Thyroid gland (tissue), 4 donors: ENCODE measurements at regions not wholly inside any gene's neighbourhood (a gene's known extent, or its start where the extent isn't known, plus 50 kb on each side); places are given as distances from the start of the nearest gene placed in this dataset.

Source experiments
- DNase-seq, 2 donors: peaks; one replicate each; pipeline ENCODE4 v3.0.0-alpha.2; 2019
- H3K27ac ChIP-seq, 3 donors: fragments of 200-600 bp; sonication (generic); 1 replicate in 2 of 3; 2 replicates in 1 of 3; pipeline ENCODE4 v1.5.1; 2016 to 2019; ENCODE audit warnings: mild to moderate bottlenecking in 1 of 3, moderate library complexity in 1 of 3
- H3K27me3 ChIP-seq: fragments of 200-600 bp; sonication (generic); one replicate; pipeline ENCODE4 v1.5.1; 2019
- H3K36me3 ChIP-seq, 2 donors: fragments of 200-600 bp; sonication (generic); one replicate each; pipeline ENCODE4 v1.5.1; 2016 to 2019
- H3K4me1 ChIP-seq, 2 donors: fragments of 200-600 bp; sonication (generic); one replicate each; pipeline ENCODE4 v1.5.1; 2017 to 2019
- H3K4me3 ChIP-seq, 3 donors: fragments of 200-600 bp; sonication (generic); replicated peaks in 1 of 3; 1 replicate in 2 of 3; 2 replicates in 1 of 3; pipeline ENCODE4 v1.5.1; 2016; ENCODE audit warnings: mild to moderate bottlenecking in 1 of 3
- H3K9me3 ChIP-seq: fragments of 200-600 bp; sonication (generic); one replicate; pipeline ENCODE4 v1.5.1; 2017
- CTCF ChIP-seq, 6 experiments: fragments of 200-600 bp in 3 of 6; fragments of 450-650 bp in 3 of 6; sonication (generic) in 3 of 6; IDR thresholded peaks; one replicate each; pipeline ENCODE4 v1.5.1; 2016 to 2019; ENCODE audit warnings: antibody characterized with exemption in 6 of 6, mild to moderate bottlenecking in 2 of 6, inconsistent platforms in 1 of 6, moderate library complexity in 1 of 6
- POLR2A ChIP-seq, 2 donors: fragments of 450-650 bp; IDR thresholded peaks; one replicate each; pipeline ENCODE4 v1.6.1; 2017; ENCODE audit warnings: antibody characterized with exemption in 2 of 2, mild to moderate bottlenecking in 2 of 2, moderate library complexity in 1 of 2
- WGBS, 2 donors: methylation state at CpG; one replicate each; pipeline ENCODE4 v1.1.5; 2017; 5-methylcytosine and 5-hydroxymethylcytosine counted together
- intact Hi-C: fragments of 100-400 bp; cut with DNase I; formaldehyde crosslinking; loops from one replicate; pipeline ENCODE4 v1.15.1; 2023

- Histone ChIP-seq H3K4me1 (no peaks in the 10 kb centered on the region), H3K36me3 (no peaks in the 10 kb centered on the region), H3K27me3 (no peaks in the 10 kb centered on the region), H3K9me3 (no peaks in the 10 kb centered on the region), H3K27ac (no peak overlapping the region), H3K4me3 (no peak overlapping the region)
- intact Hi-C loops, result no loop called here
- no peak for DNase-seq
- TF ChIP-seq CTCF (IDR thresholded peaks at IDR 0.05), result no peak
- no peak for TF ChIP-seq POLR2A (IDR thresholded peaks at IDR 0.05)
- WGBS, 2 donors, result 63 to 74% methylated on average over 3 of the region's 3 CpGs
Observed at GRCh38 chr3:73734211-73735089, 109.7 kb upstream of the PDZRN3 start.

- intact Hi-C loops, result no loop called here
- no peaks in the 10 kb centered on the region for H3K36me3 ChIP-seq
- H3K4me1 ChIP-seq, result no peaks in the 10 kb centered on the region
- H3K27me3 ChIP-seq, result no peaks in the 10 kb centered on the region
- no peak overlapping the region for H3K27ac ChIP-seq
- H3K9me3 ChIP-seq, result no peaks in the 10 kb centered on the region
- TF ChIP-seq CTCF (IDR thresholded peaks at IDR 0.05) (no peak), POLR2A (IDR thresholded peaks at IDR 0.05) (no peak)
- 68 to 72% methylated on average over 6 of the region's 6 CpGs for WGBS, 2 donors
- no peak overlapping the region for H3K4me3 ChIP-seq
- DNase-seq, result no peak
Observed at GRCh38 chr3:73733746-73734145, 109.0 kb upstream of the PDZRN3 start.

GRCh38 chr3:73729969-73730440 is 105.3 kb upstream of the PDZRN3 start:
- intact Hi-C loops, result no loop called here
- Histone ChIP-seq H3K36me3 (no peaks in the 10 kb centered on the region), H3K27me3 (no peaks in the 10 kb centered on the region), H3K9me3 (no peaks in the 10 kb centered on the region), H3K4me3 (no peak overlapping the region), H3K4me1 (no peaks in the 10 kb centered on the region), H3K27ac (no peak overlapping the region)
- no peak for DNase-seq
- WGBS, 2 donors, result 40 to 61% methylated on average over 8 to 9 of the region's 9 CpGs
- TF ChIP-seq POLR2A (IDR thresholded peaks at IDR 0.05), result no peak
- no peak for TF ChIP-seq CTCF (IDR thresholded peaks at IDR 0.05)

- Histone ChIP-seq H3K4me1 (no peaks in the 10 kb centered on the region), H3K27me3 (no peaks in the 10 kb centered on the region), H3K9me3 (no peaks in the 10 kb centered on the region), H3K27ac (peak overlapping the region in 1 of 3 donors; percentile 24), H3K36me3 (no peaks in the 10 kb centered on the region), H3K4me3 (no peak overlapping the region)
- DNase-seq, result no peak
- WGBS, 2 donors, result 54 to 67% methylated on average over 2 of the region's 2 CpGs
- intact Hi-C loops, result no loop called here
- TF ChIP-seq CTCF (IDR thresholded peaks at IDR 0.05) (no peak), POLR2A (IDR thresholded peaks at IDR 0.05) (no peak)
Observed at GRCh38 chr3:73727854-73728253, 103.1 kb upstream of the PDZRN3 start.

- no peak for TF ChIP-seq POLR2A (IDR thresholded peaks at IDR 0.05)
- no peak for TF ChIP-seq CTCF (IDR thresholded peaks at IDR 0.05)
- DNase-seq, result peak in 1 of 2 donors; percentile 3
- H3K4me1 ChIP-seq, result no peaks in the 10 kb centered on the region
- intact Hi-C loops, result no loop called here
- H3K27ac ChIP-seq, result peak overlapping the region in 1 of 3 donors; percentile 24
- H3K4me3 ChIP-seq, result no peak overlapping the region
- no peaks in the 10 kb centered on the region for H3K36me3 ChIP-seq
- WGBS, 2 donors, result 42 to 43% methylated on average over 8 of the region's 8 CpGs
- no peaks in the 10 kb centered on the region for H3K9me3 ChIP-seq
- no peaks in the 10 kb centered on the region for H3K27me3 ChIP-seq
Observed at GRCh38 chr3:73727117-73727821, 102.5 kb upstream of the PDZRN3 start.
